ENCODE measurements at regions not wholly inside any gene's neighbourhood (a gene's known extent, or its start where the extent isn't known, plus 50 kb on each side); places are given as distances from the start of the nearest gene placed in this dataset.

- TF ChIP-seq CTCF (IDR thresholded peaks at IDR 0.05) (no peak), POLR2A (IDR thresholded peaks at IDR 0.05) (no peak)
Measured at GRCh38 chr11:44454666-44455065, 110.8 kb upstream of the CD82 start.
